ENCODE measurements at regions not wholly inside any gene's neighbourhood (a gene's known extent, or its start where the extent isn't known, plus 50 kb on each side); places are given as distances from the start of the nearest gene placed in this dataset.

DNA sequence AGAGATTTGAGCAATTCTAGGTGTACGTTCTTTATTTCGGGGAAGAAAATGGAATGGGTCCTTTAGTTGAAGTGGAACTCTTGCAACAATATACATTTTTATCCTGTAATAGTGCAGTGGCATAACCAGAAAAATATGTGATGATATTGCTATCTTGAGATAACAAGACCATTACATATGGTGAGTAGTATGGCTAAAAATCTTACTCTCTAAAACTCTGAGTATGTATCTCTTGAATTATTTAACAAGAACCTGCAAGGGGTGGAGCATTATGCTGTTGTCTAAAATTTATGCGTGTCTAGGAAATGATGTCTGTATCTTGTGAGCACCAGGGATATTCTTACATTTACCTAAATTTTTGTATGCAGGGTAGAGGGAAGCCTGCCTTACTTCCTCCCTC, 68.4 kb upstream of the SLC4A10 start:
- TF ChIP-seq, protein P1, sequence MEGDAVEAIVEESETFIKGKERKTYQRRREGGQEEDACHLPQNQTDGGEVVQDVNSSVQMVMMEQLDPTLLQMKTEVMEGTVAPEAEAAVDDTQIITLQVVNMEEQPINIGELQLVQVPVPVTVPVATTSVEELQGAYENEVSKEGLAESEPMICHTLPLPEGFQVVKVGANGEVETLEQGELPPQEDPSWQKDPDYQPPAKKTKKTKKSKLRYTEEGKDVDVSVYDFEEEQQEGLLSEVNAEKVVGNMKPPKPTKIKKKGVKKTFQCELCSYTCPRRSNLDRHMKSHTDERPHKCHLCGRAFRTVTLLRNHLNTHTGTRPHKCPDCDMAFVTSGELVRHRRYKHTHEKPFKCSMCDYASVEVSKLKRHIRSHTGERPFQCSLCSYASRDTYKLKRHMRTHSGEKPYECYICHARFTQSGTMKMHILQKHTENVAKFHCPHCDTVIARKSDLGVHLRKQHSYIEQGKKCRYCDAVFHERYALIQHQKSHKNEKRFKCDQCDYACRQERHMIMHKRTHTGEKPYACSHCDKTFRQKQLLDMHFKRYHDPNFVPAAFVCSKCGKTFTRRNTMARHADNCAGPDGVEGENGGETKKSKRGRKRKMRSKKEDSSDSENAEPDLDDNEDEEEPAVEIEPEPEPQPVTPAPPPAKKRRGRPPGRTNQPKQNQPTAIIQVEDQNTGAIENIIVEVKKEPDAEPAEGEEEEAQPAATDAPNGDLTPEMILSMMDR (IDR thresholded peaks at IDR 0.05; ENCODE audit: low read length): no peak
- TF ChIP-seq EZH2 (optimal IDR thresholded peaks at IDR 0.05; ENCODE audit: low read depth, low read length): no peak

Measured in MM.1S (cell line).